Adrenal gland (tissue), 9 donors: ENCODE measurements at regions not wholly inside any gene's neighbourhood (a gene's known extent, or its start where the extent isn't known, plus 50 kb on each side); places are given as distances from the start of the nearest gene placed in this dataset.

ENCODE experiments used
- DNase-seq, 7 donors: peaks; one replicate each; pipeline ENCODE4 v3.0.0-alpha.2; 2019 to 2020
- H3K27ac ChIP-seq, 5 donors: fragments of 200-600 bp; sonication (generic) in 4 of 5; 1 replicate in 3 of 5; 2 replicates in 2 of 5; pipeline versions ENCODE4 v1.5.1 to v1.8.0; 2016 to 2020; ENCODE audit warnings: mild to moderate bottlenecking in 1 of 5
- H3K27me3 ChIP-seq: fragments of 200-600 bp; 2 replicates; pipeline ENCODE4 v1.8.0; 2021
- H3K36me3 ChIP-seq, 2 donors: fragments of 200-600 bp; replicated peaks in 1 of 2; 1 replicate in 1 of 2; 2 replicates in 1 of 2; pipeline versions ENCODE4 v1.5.1 to v1.8.0; 2018 to 2022
- H3K4me1 ChIP-seq, 2 donors: fragments of 200-600 bp; replicated peaks in 1 of 2; 1 replicate in 1 of 2; 2 replicates in 1 of 2; pipeline versions ENCODE4 v1.5.1 to v1.8.0; 2018 to 2021
- H3K4me3 ChIP-seq, 4 donors: fragments of 200-600 bp; sonication (generic) in 3 of 4; one replicate each; pipeline ENCODE4 v1.5.1; 2016 to 2018
- H3K9me3 ChIP-seq, 3 donors: fragments of 200-600 bp; sonication (generic) in 1 of 3; replicated peaks in 1 of 3; 1 replicate in 2 of 3; 2 replicates in 1 of 3; pipeline versions ENCODE4 v1.5.1 to v1.8.0; 2016 to 2021
- CTCF ChIP-seq, 6 experiments: fragments of 450-650 bp in 4 of 6; fragments of 200-600 bp in 2 of 6; sonication (generic) in 1 of 6; IDR thresholded peaks; 1 replicate in 5 of 6; 2 replicates in 1 of 6; pipeline versions ENCODE4 v1.5.1 to v1.8.0; 2016 to 2021; ENCODE audit warnings: antibody characterized with exemption in 6 of 6, mild to moderate bottlenecking in 2 of 6, moderate library complexity in 1 of 6
- POLR2A ChIP-seq, 2 donors: fragments of 450-650 bp; IDR thresholded peaks; one replicate each; pipeline ENCODE4 v1.6.1; 2017; ENCODE audit warnings: antibody characterized with exemption in 2 of 2, mild to moderate bottlenecking in 2 of 2, moderate library complexity in 1 of 2
- WGBS, 4 donors: extraction: QIAGEN DNeasy Blood & Tissue Kit in 2 of 4; methylation state at CpG; one replicate each; pipeline versions ENCODE4 v1.1.5 to v1.1.7; 2013 to 2017; 5-methylcytosine and 5-hydroxymethylcytosine counted together
- intact Hi-C, 2 donors: fragments of 100-400 bp; cut with DNase I; formaldehyde crosslinking; loops; one replicate each; pipeline versions ENCODE4 v1.14.1 to v1.15.0; 2022 to 2023
- donor health status: healthy with polysubstance abuse.
- donor health status: Bipolar disorder and iron deficiency.
- donor health status: DM: yes; HTN: yes; CAD: no.
- donor health status: DM: no; HTN: no; CAD: no.
- donor health status: DM: no; HTN: no; CAD: no.

- intact Hi-C loops, result no loop called here
- no peak for DNase-seq
- no peak overlapping the region for H3K27ac ChIP-seq
- H3K4me3 ChIP-seq, result no peak overlapping the region
- H3K9me3 ChIP-seq, result no peaks in the 10 kb centered on the region
- TF ChIP-seq CTCF (IDR thresholded peaks at IDR 0.05) (no peak), POLR2A (IDR thresholded peaks at IDR 0.05) (no peak)
- H3K4me1 ChIP-seq, result peaks cover 0 to 9% of the 10 kb centered on the region in 2 donors
- H3K36me3 ChIP-seq, result no peaks in the 10 kb centered on the region
- 90 to 96% (median 93%) methylated on average over 6 of the region's 6 CpGs for WGBS, 4 donors
- peaks cover 7% of the 10 kb centered on the region for H3K27me3 ChIP-seq
Measured at GRCh38 chr6:44500074-44500473, 112.6 kb downstream of the CDC5L start.

DNA sequence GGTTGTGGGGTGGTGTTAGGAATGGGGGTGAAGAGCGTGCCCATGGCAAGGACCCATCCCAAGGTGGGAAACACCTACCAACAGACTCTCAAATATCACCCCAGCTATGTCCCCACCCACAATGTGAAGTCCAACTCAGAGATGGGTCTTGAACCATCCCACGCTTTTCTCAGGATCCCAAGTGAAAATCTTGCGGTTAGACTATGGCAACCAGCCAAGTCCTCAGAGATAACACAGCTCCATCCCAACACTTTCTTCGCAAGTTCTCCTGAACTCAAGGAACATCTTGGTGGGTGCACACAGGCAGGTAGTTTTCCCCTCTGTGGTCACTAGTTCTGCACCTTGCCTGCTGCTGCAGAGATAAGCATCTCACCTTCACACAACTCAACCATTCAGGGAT, 116.0 kb downstream of the CDC5L start:
- Histone ChIP-seq H3K9me3 (no peaks in the 10 kb centered on the region), H3K27me3 (no peaks in the 10 kb centered on the region), H3K27ac (no peak overlapping the region), H3K4me1 (peaks cover 0 to 9% of the 10 kb centered on the region in 2 donors), H3K4me3 (no peak overlapping the region), H3K36me3 (no peaks in the 10 kb centered on the region)
- TF ChIP-seq POLR2A (IDR thresholded peaks at IDR 0.05) (no peak), CTCF (IDR thresholded peaks at IDR 0.05) (no peak)
- intact Hi-C loops, result no loop called here
- WGBS, 4 donors, result 67 to 94% (median 81%) methylated on average over 4 of the region's 4 CpGs
- peak in 1 of 7 donors; percentile 34 for DNase-seq

DNA sequence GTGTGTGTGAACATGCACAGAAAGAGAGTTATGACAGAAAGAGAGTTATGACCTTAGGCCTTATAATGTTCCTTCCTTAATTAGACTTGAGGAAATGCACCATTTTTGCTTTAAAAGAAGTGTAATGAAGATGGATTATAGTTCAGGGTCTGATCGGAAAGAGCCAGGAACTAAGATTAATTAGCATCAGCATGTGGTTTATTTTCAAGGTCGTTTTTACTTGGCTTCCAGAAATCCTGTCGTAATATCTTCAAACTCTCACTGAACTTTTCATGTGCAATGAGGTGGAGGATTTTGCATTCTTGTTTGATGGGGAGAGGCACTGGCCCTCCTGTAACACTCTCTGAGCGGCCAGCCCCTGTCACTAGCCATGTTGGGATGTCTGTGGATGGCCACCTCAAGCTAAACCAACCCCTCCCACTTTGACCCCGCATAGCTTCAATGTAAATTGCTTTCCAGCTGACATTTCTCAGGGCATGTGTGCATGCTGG, 116.8 kb downstream of the CDC5L start:
- intact Hi-C loops, result no loop called here
- no peak overlapping the region for H3K4me3 ChIP-seq
- H3K27ac ChIP-seq, result no peak overlapping the region
- no peak for TF ChIP-seq POLR2A (IDR thresholded peaks at IDR 0.05)
- TF ChIP-seq CTCF (IDR thresholded peaks at IDR 0.05), result no peak
- peak in 5 of 7 donors; percentile 28 to 53 (median 34) for DNase-seq
- H3K9me3 ChIP-seq, result no peaks in the 10 kb centered on the region
- H3K4me1 ChIP-seq, result peaks cover 0 to 9% of the 10 kb centered on the region in 2 donors
- H3K36me3 ChIP-seq, result no peaks in the 10 kb centered on the region
- H3K27me3 ChIP-seq, result no peaks in the 10 kb centered on the region
- WGBS, 4 donors, result 19 to 35% (median 23%) methylated on average over 5 of the region's 5 CpGs

DNA sequence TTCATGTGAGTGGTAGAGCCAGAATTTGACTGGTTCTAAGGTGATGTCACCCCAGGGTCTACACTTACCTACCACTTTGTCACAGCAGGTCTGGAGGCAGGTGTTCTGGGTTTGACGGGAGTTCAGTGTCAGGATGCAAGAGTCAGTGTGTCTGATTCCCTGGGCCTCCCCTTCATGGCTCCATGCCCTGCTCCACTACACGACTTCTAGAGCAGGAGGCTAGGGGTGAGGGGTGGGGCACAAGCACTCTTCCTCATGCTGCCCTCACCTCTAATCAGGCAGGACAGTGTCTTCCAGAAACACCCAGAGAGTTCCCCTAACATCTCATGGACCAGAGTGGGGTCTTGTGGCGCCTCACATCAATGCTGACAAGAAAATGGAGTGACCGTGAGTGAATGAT, 118.2 kb downstream of the CDC5L start:
- WGBS, 4 donors, result 75 to 100% (median 91%) methylated on average over 3 to 4 of the region's 4 CpGs
- intact Hi-C loops, result no loop called here
- Histone ChIP-seq H3K36me3 (no peaks in the 10 kb centered on the region), H3K4me3 (no peak overlapping the region), H3K27me3 (no peaks in the 10 kb centered on the region), H3K9me3 (no peaks in the 10 kb centered on the region), H3K4me1 (peaks cover 0 to 9% of the 10 kb centered on the region in 2 donors), H3K27ac (no peak overlapping the region)
- DNase-seq, result no peak
- TF ChIP-seq POLR2A (IDR thresholded peaks at IDR 0.05) (no peak), CTCF (IDR thresholded peaks at IDR 0.05) (no peak)
